HUES48 (cell line): ENCODE measurements at regions not wholly inside any gene's neighbourhood (a gene's known extent, or its start where the extent isn't known, plus 50 kb on each side); places are given as distances from the start of the nearest gene placed in this dataset.

ENCODE experiments used
- H3K27ac ChIP-seq: one replicate; pipeline ENCODE4 v1.7.0; 2013; ENCODE audit warnings: low read depth, low read length, inconsistent platforms
- H3K27me3 ChIP-seq: 2 replicates; pipeline ENCODE4 v1.6.1; 2013; ENCODE audit warnings: mild to moderate bottlenecking, low read length; ENCODE audit not compliant: control insufficient read depth, insufficient read depth
- H3K36me3 ChIP-seq: 2 replicates; pipeline ENCODE4 v1.6.1; 2013; ENCODE audit warnings: low read length; ENCODE audit not compliant: control insufficient read depth, insufficient read depth
- H3K4me1 ChIP-seq: 2 replicates; pipeline ENCODE4 v1.6.1; 2013; ENCODE audit warnings: mild to moderate bottlenecking, low read length; ENCODE audit not compliant: control insufficient read depth, insufficient read depth
- H3K4me3 ChIP-seq: 2 replicates; pipeline ENCODE4 v1.5.1; 2013; ENCODE audit warnings: mild to moderate bottlenecking, low read depth, low read length
- H3K9ac ChIP-seq: 2 replicates; pipeline ENCODE4 v1.6.1; 2013; ENCODE audit warnings: mild to moderate bottlenecking, low read depth, low read length, moderate library complexity
- H3K9me3 ChIP-seq: 2 replicates; pipeline ENCODE4 v1.6.1; 2013; ENCODE audit warnings: low read length; ENCODE audit not compliant: control insufficient read depth, insufficient read depth

GRCh38 chr7:155931396-155932085, 119.3 kb upstream of the SHH start:
- no peak overlapping the region for H3K4me3 ChIP-seq
- no peak overlapping the region for H3K9ac ChIP-seq
- H3K4me1 ChIP-seq = no peaks in the 10 kb centered on the region
- peaks cover 6% of the 10 kb centered on the region for H3K9me3 ChIP-seq
- no peaks in the 10 kb centered on the region for H3K36me3 ChIP-seq
- H3K27ac ChIP-seq = no peak overlapping the region
- H3K27me3 ChIP-seq = no peaks in the 10 kb centered on the region

- Histone ChIP-seq H3K36me3 (no peaks in the 10 kb centered on the region), H3K9me3 (peaks cover 6% of the 10 kb centered on the region), H3K4me3 (no peak overlapping the region), H3K27me3 (no peaks in the 10 kb centered on the region), H3K27ac (no peak overlapping the region), H3K9ac (no peak overlapping the region), H3K4me1 (no peaks in the 10 kb centered on the region)
These were observed 118.3 kb upstream of the SHH start for GRCh38 chr7:155930527-155930926.

- Histone ChIP-seq H3K9me3 (peaks cover 6% of the 10 kb centered on the region), H3K4me1 (no peaks in the 10 kb centered on the region), H3K27ac (no peak overlapping the region), H3K27me3 (no peaks in the 10 kb centered on the region), H3K9ac (no peak overlapping the region), H3K4me3 (no peak overlapping the region), H3K36me3 (no peaks in the 10 kb centered on the region)
These were observed 117.8 kb upstream of the SHH start for GRCh38 chr7:155930061-155930460.

- H3K9me3 ChIP-seq = peaks cover 4% of the 10 kb centered on the region
- H3K9ac ChIP-seq = no peak overlapping the region
- H3K27ac ChIP-seq = no peak overlapping the region
These were observed 116.3 kb upstream of the SHH start for GRCh38 chr7:155928583-155928982.

GRCh38 chr7:155927905-155928304, 115.6 kb upstream of the SHH start:
- no peaks in the 10 kb centered on the region for H3K4me1 ChIP-seq
- no peaks in the 10 kb centered on the region for H3K9me3 ChIP-seq
- no peak overlapping the region for H3K9ac ChIP-seq
- no peak overlapping the region for H3K4me3 ChIP-seq
- H3K27ac ChIP-seq = no peak overlapping the region
- no peaks in the 10 kb centered on the region for H3K27me3 ChIP-seq
- H3K36me3 ChIP-seq = no peaks in the 10 kb centered on the region

More at GRCh38 chr7:155928583-155928982, 116.3 kb upstream of the SHH start:
- no peaks in the 10 kb centered on the region for H3K27me3 ChIP-seq
- H3K4me3 ChIP-seq = no peak overlapping the region
- no peaks in the 10 kb centered on the region for H3K36me3 ChIP-seq
- no peaks in the 10 kb centered on the region for H3K4me1 ChIP-seq

GRCh38 chr7:155925682-155926081, 113.4 kb upstream of the SHH start:
- no peak overlapping the region for H3K4me3 ChIP-seq
- H3K9me3 ChIP-seq = no peaks in the 10 kb centered on the region
- no peak overlapping the region for H3K9ac ChIP-seq
- peaks cover 10% of the 10 kb centered on the region; the same call in 1 of the 2 replicates for H3K4me1 ChIP-seq
- H3K27ac ChIP-seq = no peak overlapping the region
- H3K36me3 ChIP-seq = no peaks in the 10 kb centered on the region
- H3K27me3 ChIP-seq = no peaks in the 10 kb centered on the region

GRCh38 chr7:155922067-155922816, 110.0 kb upstream of the SHH start:
- H3K9me3 ChIP-seq = no peaks in the 10 kb centered on the region
- no peak overlapping the region for H3K27ac ChIP-seq
- H3K36me3 ChIP-seq = no peaks in the 10 kb centered on the region
- no peaks in the 10 kb centered on the region for H3K27me3 ChIP-seq
- H3K9ac ChIP-seq = no peak overlapping the region
- H3K4me3 ChIP-seq = no peak overlapping the region
- H3K4me1 ChIP-seq = peaks cover 10% of the 10 kb centered on the region; the same call in 1 of the 2 replicates

GRCh38 chr7:155921804-155922066, 109.5 kb upstream of the SHH start:
- H3K27me3 ChIP-seq = no peaks in the 10 kb centered on the region
- H3K4me1 ChIP-seq = peaks cover 10% of the 10 kb centered on the region; the same call in 1 of the 2 replicates
- H3K36me3 ChIP-seq = no peaks in the 10 kb centered on the region
- no peaks in the 10 kb centered on the region for H3K9me3 ChIP-seq
- H3K27ac ChIP-seq = no peak overlapping the region
- H3K4me3 ChIP-seq = no peak overlapping the region
- H3K9ac ChIP-seq = no peak overlapping the region

GRCh38 chr7:155921086-155921803, 109.0 kb upstream of the SHH start:
- Histone ChIP-seq H3K9ac (no peak overlapping the region), H3K27me3 (no peaks in the 10 kb centered on the region), H3K27ac (no peak overlapping the region), H3K9me3 (no peaks in the 10 kb centered on the region), H3K36me3 (no peaks in the 10 kb centered on the region), H3K4me3 (no peak overlapping the region), H3K4me1 (peaks cover 10% of the 10 kb centered on the region; the same call in 1 of the 2 replicates)

- Histone ChIP-seq H3K4me1 (peaks cover 10% of the 10 kb centered on the region; the same call in 1 of the 2 replicates), H3K27me3 (no peaks in the 10 kb centered on the region), H3K4me3 (no peak overlapping the region), H3K9me3 (no peaks in the 10 kb centered on the region), H3K27ac (no peak overlapping the region), H3K9ac (no peak overlapping the region), H3K36me3 (no peaks in the 10 kb centered on the region)
These were observed 107.8 kb upstream of the SHH start for GRCh38 chr7:155920068-155920461.
